ENCODE measurements at regions not wholly inside any gene's neighbourhood (a gene's known extent, or its start where the extent isn't known, plus 50 kb on each side); places are given as distances from the start of the nearest gene placed in this dataset.

DNA sequence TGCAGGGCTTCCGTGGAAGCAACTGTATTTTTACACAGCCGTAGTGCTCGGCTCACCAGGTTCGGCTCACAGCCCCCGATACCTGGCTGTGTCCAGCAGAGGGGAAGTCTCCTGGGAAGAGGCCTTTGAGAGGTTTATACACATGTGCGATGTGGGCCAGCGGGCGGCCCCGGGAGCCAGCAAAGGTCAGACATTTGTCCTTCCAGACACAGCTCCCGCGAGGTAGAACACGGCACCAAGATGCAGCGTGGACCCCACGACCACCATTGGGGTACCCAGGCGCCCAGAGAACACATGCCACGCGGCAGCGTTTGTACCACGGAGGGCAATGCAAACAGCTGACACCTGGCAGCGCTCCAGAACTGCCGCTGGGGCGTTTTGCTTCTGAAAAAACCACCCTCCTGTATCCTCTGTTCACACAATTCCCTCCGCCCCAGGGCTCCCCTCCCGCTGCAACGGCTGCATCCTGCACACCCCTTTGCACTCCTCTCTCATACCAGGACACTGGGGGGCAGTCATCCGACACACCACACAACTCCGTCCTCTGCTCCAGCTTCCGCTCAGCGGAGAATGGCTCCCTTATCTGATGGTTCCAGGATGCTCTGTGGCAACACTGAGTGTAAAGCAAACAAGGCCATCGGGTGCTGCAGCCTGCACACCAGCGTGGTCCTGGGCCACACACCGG, 235.3 kb downstream of the SYK start:
- DNase-seq, result peak; percentile 89
- Histone ChIP-seq H3K36me3 (no peaks in the 10 kb centered on the region), H3K27me3 (replicated peaks in 1 of 7) (peaks cover 0 to 21% (median 0%) of the 10 kb centered on the region in 7 donors), H3K4me3 (peak overlapping the region in 1 of 8 donors; percentile 40), H3K27ac (peak overlapping the region in 5 of 8 donors; percentile 42 to 68 (median 58)), H3K9me3 (no peaks in the 10 kb centered on the region), H3K4me1 (peaks cover 12 to 28% (median 20%) of the 10 kb centered on the region in 6 donors)
- no peak for TF ChIP-seq POLR2A (IDR thresholded peaks at IDR 0.05)
- peak; percentile 51 to 80 (median 74) for TF ChIP-seq CTCF (IDR thresholded peaks at IDR 0.05 in 8 of 11, conservative IDR thresholded peaks at IDR 0.05 in 3 of 11)
- TF ChIP-seq POLR2AphosphoS5 (IDR thresholded peaks at IDR 0.05), result peak; percentile 65 to 87 (median 79)
- intact Hi-C loops (cut with DNase I; ENCODE audit: low total_unique reads), result no loop called here
- 19 to 32% (median 21%) methylated on average over 25 to 32 of the region's 32 CpGs for WGBS, 5 donors

GRCh38 chr9:91037511-91038482, 236.2 kb downstream of the SYK start:
- Histone ChIP-seq H3K27ac (peak overlapping the region in 5 of 8 donors; percentile 39 to 59 (median 55)), H3K9me3 (no peaks in the 10 kb centered on the region), H3K4me1 (peaks cover 12 to 28% (median 20%) of the 10 kb centered on the region in 6 donors), H3K27me3 (replicated peaks in 1 of 7) (peaks cover 0 to 19% (median 0%) of the 10 kb centered on the region in 7 donors), H3K36me3 (no peaks in the 10 kb centered on the region), H3K4me3 (peak overlapping the region in 1 of 8 donors; percentile 40)
- DNase-seq, result no peak
- peak in 2 of 3 donors; percentile 52 to 62 for TF ChIP-seq POLR2AphosphoS5 (IDR thresholded peaks at IDR 0.05)
- no peak for TF ChIP-seq CTCF (IDR thresholded peaks at IDR 0.05 in 8 of 11, conservative IDR thresholded peaks at IDR 0.05 in 3 of 11)
- TF ChIP-seq POLR2A (IDR thresholded peaks at IDR 0.05), result no peak
- intact Hi-C loops (cut with DNase I; ENCODE audit: low total_unique reads), result no loop called here
- 35 to 52% (median 45%) methylated on average over 20 to 22 of the region's 22 CpGs for WGBS, 5 donors

- peak overlapping the region in 2 of 8 donors; percentile 55 to 59 for H3K27ac ChIP-seq
- DNase-seq, result no peak
- TF ChIP-seq POLR2A (IDR thresholded peaks at IDR 0.05), result no peak
- TF ChIP-seq CTCF (IDR thresholded peaks at IDR 0.05 in 8 of 11, conservative IDR thresholded peaks at IDR 0.05 in 3 of 11), result peak in 1 of 11 experiments; percentile 5
These were observed 237.0 kb downstream of the SYK start for GRCh38 chr9:91038483-91039124.

More at GRCh38 chr9:91038483-91039124, 237.0 kb downstream of the SYK start:
- Histone ChIP-seq H3K36me3 (no peaks in the 10 kb centered on the region), H3K9me3 (no peaks in the 10 kb centered on the region), H3K4me1 (peaks cover 12 to 28% (median 20%) of the 10 kb centered on the region in 6 donors), H3K27me3 (replicated peaks in 1 of 7) (peaks cover 0 to 24% (median 0%) of the 10 kb centered on the region in 7 donors), H3K4me3 (no peak overlapping the region)
- 85 to 95% (median 92%) methylated on average over 10 of the region's 10 CpGs for WGBS, 5 donors
- intact Hi-C loops (cut with DNase I; ENCODE audit: low total_unique reads), result no loop called here
